GM20000 (cell line): ENCODE measurements at regions not wholly inside any gene's neighbourhood (a gene's known extent, or its start where the extent isn't known, plus 50 kb on each side); places are given as distances from the start of the nearest gene placed in this dataset.
"Not testable (repeated sequence)": the region's sequence is repeated elsewhere in the genome, so short reads cannot be mapped to it uniquely, and the experiment has no call there.

ENCODE experiments used
- DNase-seq: peaks from one replicate; pipeline ENCODE4 v3.0.0; 2012; ENCODE audit warnings: low spot score
- TF ChIP-seq, protein P1 (sequence below): IDR thresholded peaks from 2 replicates; pipeline ENCODE4 v1.5.1; 2012; ENCODE audit warnings: mild to moderate bottlenecking, control low read depth; ENCODE audit errors: extremely low read depth, missing control alignments

DNA sequence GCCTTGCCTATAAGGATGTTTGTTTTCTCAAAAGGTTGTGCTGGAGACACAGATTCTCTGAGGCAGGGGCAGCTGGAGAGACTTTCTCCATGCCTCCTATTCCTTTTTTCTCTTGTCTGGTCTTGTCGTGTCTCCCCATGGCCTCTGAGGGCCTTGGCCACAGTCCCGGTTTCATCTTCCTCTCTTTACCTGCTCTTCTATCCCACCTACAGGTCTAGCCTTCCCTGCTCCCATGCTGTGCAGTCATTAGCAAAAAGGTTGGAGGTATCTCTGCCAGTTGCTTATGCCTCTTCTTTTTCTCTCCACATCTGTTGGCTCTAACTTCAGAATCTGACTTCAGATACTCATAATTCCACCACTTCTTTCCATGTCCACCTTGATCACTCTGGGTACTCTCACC, 191.1 kb downstream of the IL20RB start:
- TF ChIP-seq, protein P1, sequence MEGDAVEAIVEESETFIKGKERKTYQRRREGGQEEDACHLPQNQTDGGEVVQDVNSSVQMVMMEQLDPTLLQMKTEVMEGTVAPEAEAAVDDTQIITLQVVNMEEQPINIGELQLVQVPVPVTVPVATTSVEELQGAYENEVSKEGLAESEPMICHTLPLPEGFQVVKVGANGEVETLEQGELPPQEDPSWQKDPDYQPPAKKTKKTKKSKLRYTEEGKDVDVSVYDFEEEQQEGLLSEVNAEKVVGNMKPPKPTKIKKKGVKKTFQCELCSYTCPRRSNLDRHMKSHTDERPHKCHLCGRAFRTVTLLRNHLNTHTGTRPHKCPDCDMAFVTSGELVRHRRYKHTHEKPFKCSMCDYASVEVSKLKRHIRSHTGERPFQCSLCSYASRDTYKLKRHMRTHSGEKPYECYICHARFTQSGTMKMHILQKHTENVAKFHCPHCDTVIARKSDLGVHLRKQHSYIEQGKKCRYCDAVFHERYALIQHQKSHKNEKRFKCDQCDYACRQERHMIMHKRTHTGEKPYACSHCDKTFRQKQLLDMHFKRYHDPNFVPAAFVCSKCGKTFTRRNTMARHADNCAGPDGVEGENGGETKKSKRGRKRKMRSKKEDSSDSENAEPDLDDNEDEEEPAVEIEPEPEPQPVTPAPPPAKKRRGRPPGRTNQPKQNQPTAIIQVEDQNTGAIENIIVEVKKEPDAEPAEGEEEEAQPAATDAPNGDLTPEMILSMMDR, result no peak

DNA sequence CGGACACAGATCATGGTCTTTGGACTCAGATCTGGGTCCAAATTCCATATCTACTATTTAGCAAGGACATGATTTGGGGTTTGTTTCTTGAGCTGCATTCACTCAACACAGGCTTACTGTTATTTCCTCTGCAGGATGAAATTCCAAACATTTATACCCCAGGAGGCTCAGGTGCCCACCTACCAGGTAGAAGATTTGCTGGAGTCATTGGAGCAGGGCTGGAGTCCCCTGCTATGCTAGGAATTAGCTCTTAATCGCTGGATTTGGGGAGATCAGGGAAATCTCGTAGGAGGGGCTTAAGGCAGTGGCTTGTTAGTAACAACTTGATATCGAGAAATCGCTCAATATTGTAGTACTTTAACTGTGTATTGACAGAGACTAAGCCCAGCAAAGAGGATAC, 193.0 kb downstream of the IL20RB start:
- TF ChIP-seq, protein P1, result no peak
- DNase-seq, result no peak

More for the DNA sequence above, 191.1 kb downstream of the IL20RB start:
- DNase-seq, result no peak

DNA sequence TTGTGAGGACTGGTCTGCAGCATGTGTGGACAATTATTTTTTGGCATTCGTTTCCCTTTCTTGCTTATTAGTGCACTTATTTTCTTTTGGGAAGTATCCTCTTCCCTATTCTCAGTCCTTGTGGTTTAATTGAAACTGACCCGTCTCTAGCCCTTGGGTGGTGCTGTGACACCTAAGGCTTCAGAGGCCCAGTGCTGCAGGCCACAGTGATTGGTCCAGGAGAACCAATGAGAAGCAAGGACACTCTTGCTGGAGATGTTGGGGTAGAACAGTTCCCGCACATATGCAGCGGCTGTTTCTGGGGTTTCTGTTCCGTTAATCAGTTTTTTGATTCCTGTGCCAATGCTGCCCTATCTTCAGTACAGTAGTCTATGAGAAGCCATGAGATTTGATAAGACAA, 195.3 kb downstream of the IL20RB start:
- not testable (repeated sequence) for DNase-seq

DNA sequence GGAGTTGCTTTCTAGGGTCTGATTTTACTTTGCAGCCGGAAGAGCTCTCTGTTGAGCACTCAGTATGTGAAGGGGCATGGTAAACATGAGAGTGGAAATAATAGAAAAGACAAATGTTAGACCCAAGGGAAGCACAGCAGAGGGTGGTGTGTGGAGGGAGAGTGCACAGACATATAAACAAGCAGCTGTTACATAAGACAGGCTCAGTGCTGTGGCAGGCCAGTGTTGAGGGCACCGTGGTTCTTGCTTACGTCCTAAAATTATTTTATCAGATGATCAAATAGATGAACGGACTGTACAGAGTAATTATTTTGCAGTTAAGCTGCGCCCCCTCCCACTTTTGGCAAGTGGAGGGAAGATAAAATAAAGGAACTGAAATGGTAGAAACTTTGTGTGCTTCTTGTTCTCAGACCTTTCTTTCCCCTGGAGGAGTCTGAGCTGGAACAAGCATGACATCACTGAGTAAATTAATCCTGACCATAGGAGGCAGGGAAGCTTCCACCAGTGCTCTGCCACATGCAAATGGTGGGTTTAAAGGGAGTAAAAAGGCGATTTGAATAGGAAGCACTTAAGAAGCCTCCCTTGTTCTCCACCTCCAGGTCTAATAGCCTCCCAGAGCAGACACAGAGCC, 205.6 kb downstream of the IL20RB start:
- no peak for DNase-seq
- TF ChIP-seq, protein P1, result no peak

DNA sequence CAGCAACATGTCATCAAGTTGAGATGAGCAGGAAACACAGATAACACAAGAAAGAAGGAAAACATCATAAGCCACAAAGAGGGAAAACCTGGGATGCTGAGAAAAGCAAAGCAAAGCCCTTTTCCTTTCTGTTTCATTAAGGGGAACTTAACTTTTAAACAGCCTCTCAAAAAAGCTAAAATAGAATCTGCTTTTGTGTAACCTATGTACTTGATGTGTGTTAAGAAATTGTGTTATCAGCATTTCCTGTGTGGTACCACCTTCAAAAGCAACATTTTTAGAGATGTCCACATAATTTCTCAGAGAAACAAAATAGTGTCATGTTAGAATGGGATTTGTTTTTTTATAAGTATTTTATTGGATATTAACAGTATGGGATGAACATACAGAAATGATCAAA, 206.2 kb downstream of the IL20RB start:
- TF ChIP-seq, protein P1, result no peak

DNA sequence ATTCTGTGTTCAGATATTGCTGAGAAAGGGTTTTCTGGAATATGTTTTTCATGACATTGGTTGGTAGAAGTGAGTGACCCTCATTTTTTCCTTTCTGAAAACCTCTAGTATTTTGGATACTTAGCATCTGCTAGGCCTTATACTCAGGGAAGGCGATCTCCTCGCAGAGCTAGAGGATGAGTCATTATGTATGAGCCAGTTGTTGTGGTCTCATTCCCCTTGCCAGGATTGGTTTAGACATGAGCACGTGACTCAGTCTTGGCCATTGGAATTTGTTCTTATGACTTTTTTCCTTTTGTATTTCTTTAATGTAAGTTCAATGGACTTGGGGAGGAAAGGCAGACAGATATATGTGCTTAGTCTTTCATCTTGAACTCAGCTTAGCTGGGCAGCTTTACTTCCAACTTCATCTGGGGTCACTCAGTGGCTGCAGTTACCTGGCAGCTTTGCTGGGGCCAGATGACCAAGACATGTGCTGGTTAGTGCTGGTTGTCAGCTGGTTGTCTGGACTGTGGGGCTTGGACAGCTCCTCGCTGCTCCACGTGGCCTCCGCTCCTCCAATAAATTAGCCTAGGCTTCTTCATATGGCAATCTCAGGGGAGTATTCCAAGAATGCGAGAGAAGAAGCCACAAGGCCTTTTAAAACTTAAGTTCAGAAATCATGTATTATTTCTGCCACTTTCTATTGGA, 207.5 kb downstream of the IL20RB start:
- no peak for DNase-seq

More for the DNA sequence above, 206.2 kb downstream of the IL20RB start:
- DNase-seq, result no peak

DNA sequence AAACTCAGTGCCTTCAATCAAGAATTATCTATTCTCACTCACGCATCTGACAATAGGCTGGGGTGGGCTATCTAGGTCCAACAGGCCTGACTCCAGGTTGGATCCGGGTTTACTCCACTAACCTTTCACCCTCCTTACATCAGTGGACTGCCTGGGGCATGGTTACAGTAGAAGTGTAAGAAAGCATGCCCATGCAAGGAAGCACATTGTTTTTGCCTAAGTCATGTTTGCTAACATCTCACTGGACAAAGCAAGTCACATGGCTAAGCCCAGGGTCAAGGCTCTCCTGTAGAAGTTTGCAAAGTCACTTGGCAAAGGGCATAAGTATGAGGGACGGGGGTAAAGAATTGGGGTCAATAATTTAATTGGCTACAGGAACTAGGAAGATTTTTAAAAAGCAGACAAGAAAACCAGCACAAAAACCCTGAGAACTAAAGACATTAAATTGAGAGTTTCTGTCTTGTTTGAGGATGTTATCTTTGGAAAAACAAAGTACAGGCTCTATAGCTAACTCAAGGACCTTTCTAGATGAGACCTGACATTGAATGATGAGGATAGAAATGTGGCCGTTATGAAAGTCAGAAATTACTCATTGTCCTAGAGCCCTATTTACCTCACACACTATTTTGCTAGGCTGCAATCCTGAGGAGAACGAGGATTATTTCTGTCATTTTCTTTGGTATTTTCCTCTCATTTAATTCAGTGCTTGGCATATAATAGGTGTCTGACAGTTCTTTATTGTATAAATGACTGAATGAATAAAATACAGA, 214.2 kb downstream of the IL20RB start:
- no peak for DNase-seq
- TF ChIP-seq, protein P1, result no peak

More for the DNA sequence above, 207.5 kb downstream of the IL20RB start:
- TF ChIP-seq, protein P1, result no peak
